ENCODE measurements at regions not wholly inside any gene's neighbourhood (a gene's known extent, or its start where the extent isn't known, plus 50 kb on each side); places are given as distances from the start of the nearest gene placed in this dataset.

- TF ChIP-seq CTCF (optimal IDR thresholded peaks at IDR 0.05 in 1 of 3, IDR thresholded peaks at IDR 0.05 in 1 of 3, conservative IDR thresholded peaks at IDR 0.05 in 1 of 3; ENCODE audit: extremely low read depth in 1 of 3, insufficient read depth in 2 of 3, low read length in 3 of 3) (no peak), EZH2 (IDR thresholded peaks at IDR 0.05; ENCODE audit: low read length) (no peak)
Measured at GRCh38 chr10:61172182-61172926, 228.4 kb upstream of the RHOBTB1 start.

Data from keratinocyte (primary cell).